Activated CD8-positive, alpha-beta T cell treated with anti-CD3 and anti-CD28 coated beads for 36 hours (primary cell): ENCODE measurements at regions not wholly inside any gene's neighbourhood (a gene's known extent, or its start where the extent isn't known, plus 50 kb on each side); places are given as distances from the start of the nearest gene placed in this dataset.

Experiments
- ATAC-seq: fragments of 200-7000 bp; cut with Tn5 transposase; one replicate; pipeline ENCODE4 v1.10.0; 2021; ENCODE audit warnings: mild to moderate bottlenecking, moderate library complexity
- CTCF ChIA-PET: fragments of 350-600 bp; sonication (Branson Sonifier 250); formaldehyde crosslinking; loops from one replicate; lab custom pipeline; 2021; ENCODE audit warnings: antibody characterized with exemption; lab: Charles Lee
- POLR2A ChIA-PET: fragments of 350-600 bp; sonication (Branson Sonifier 250); formaldehyde crosslinking; loops from one replicate; lab custom pipeline; 2021; ENCODE audit warnings: antibody characterized with exemption; lab: Charles Lee
- DNase-seq: peaks from one replicate; pipeline ENCODE4 v3.0.0-alpha.2; 2020
- H3K27ac Mint-ChIP-seq: one replicate; pipeline ENCODE4 v1.8.0; 2021; ENCODE audit warnings: mild to moderate bottlenecking, mixed read lengths
- H3K27me3 Mint-ChIP-seq: one replicate; pipeline ENCODE4 v1.8.0; 2021; ENCODE audit warnings: mixed read lengths
- H3K36me3 Mint-ChIP-seq: one replicate; pipeline ENCODE4 v1.8.0; 2021; ENCODE audit warnings: low read depth, mixed read lengths
- H3K4me1 Mint-ChIP-seq: one replicate; pipeline ENCODE4 v1.8.0; 2021; ENCODE audit warnings: low read depth, mixed read lengths
- H3K4me3 Mint-ChIP-seq: one replicate; pipeline ENCODE4 v1.8.0; 2021; ENCODE audit warnings: mild to moderate bottlenecking, moderate library complexity, mixed read lengths
- H3K9me3 Mint-ChIP-seq: one replicate; pipeline ENCODE4 v1.8.0; 2021; ENCODE audit warnings: mixed read lengths
- intact Hi-C: fragments of 100-400 bp; cut with micrococcal nuclease; formaldehyde crosslinking; loops from one replicate; pipeline ENCODE4 v1.10.0; 2022
- TF ChIP-seq, protein P1 (sequence below): fragments of 200-600 bp; IDR thresholded peaks from one replicate; pipeline ENCODE4 v1.8.0; 2022; ENCODE audit warnings: antibody characterized with exemption, mild to moderate bottlenecking

DNA sequence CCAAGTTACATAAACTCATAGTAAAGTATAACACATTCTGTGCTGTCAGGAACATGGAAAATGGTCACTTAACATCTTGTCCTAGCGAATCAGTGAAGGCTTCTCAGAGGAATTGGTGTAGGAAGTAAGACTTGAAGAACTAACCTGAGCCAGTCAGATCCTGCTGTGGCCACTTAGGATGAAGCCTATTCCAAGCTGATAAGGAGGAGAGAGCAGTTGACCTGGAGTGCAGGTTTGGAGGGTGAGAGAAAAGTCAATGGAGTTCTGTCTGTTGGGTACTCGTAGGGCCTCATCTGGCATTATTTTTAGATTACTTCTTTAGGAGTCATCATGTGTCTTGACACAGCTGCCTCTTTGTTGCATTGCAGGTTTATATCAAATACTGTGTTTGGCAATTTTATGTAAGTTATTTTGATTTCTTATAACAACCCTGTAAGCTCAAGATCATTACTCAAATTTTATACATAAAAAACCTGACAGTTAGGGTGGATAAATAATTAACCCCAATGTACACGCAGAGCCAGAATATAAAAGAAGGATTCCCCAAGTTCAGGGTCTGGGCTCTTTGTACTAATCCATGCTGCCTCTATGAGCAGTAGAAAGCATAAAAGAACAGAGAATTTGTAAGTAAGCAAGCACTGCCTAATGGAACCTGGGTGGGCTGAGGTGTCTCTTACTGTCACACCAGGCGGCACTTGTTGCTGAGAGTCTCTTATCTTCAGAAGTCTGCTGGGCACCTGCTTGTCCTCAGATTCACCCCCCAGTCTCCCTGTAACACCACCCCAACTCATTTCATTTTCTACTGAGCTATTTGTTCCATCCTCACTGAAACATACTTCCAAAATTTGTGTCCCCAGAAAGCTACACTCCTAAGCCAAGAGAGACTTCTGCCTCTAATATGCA lies 252.1 kb upstream of the NT5C1B start:
- Mint-ChIP-seq H3K9me3 (no peaks in the 10 kb centered on the region), H3K27me3 (no peaks in the 10 kb centered on the region), H3K36me3 (no peaks in the 10 kb centered on the region), H3K27ac (no peak overlapping the region), H3K4me1 (no peaks in the 10 kb centered on the region), H3K4me3 (no peak overlapping the region)
- CTCF ChIA-PET = no interaction called here
- POLR2A ChIA-PET = interaction anchor here (1.1 kb wide), 1 partner anchor 8 kb away, joined by 3 read pairs; no protein-coding TSS in a partner anchor
- intact Hi-C loops = no loop called here
- DNase-seq (no peak), ATAC-seq (no peak)
- TF ChIP-seq, protein P1, sequence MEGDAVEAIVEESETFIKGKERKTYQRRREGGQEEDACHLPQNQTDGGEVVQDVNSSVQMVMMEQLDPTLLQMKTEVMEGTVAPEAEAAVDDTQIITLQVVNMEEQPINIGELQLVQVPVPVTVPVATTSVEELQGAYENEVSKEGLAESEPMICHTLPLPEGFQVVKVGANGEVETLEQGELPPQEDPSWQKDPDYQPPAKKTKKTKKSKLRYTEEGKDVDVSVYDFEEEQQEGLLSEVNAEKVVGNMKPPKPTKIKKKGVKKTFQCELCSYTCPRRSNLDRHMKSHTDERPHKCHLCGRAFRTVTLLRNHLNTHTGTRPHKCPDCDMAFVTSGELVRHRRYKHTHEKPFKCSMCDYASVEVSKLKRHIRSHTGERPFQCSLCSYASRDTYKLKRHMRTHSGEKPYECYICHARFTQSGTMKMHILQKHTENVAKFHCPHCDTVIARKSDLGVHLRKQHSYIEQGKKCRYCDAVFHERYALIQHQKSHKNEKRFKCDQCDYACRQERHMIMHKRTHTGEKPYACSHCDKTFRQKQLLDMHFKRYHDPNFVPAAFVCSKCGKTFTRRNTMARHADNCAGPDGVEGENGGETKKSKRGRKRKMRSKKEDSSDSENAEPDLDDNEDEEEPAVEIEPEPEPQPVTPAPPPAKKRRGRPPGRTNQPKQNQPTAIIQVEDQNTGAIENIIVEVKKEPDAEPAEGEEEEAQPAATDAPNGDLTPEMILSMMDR = no peak

DNA sequence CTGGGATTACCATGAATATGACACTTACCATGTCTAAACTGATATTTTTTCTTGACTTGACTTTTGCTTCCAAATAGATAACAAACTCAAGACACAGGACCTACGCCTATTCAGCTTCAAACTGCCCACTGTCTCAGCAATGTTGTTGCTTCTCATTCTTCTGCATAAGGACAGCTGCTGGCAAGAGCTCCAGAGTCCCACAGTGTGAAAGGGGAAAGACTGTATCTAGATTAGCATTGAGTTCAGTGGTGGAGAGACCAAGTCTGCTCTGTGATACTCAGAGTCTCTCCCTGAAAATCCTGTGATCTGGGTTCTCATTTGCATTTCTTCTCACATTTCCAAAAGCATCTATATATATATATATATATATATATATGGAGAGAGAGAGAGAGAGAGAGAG lies 247.9 kb upstream of the NT5C1B start:
- Mint-ChIP-seq H3K4me3 (no peak overlapping the region), H3K27ac (no peak overlapping the region), H3K36me3 (no peaks in the 10 kb centered on the region), H3K27me3 (no peaks in the 10 kb centered on the region), H3K4me1 (no peaks in the 10 kb centered on the region), H3K9me3 (no peaks in the 10 kb centered on the region)
- no peak for DNase-seq
- TF ChIP-seq, protein P1 = no peak
- intact Hi-C loops = no loop called here
- no peak for ATAC-seq
- POLR2A ChIA-PET = interaction anchor here (1.0 kb wide), 1 partner anchor 13 kb away, joined by 4 read pairs; no protein-coding TSS in a partner anchor
- CTCF ChIA-PET = interaction anchor here (1.3 kb wide), 1 partner anchor 10 kb away, joined by 3 read pairs; no protein-coding TSS in a partner anchor

DNA sequence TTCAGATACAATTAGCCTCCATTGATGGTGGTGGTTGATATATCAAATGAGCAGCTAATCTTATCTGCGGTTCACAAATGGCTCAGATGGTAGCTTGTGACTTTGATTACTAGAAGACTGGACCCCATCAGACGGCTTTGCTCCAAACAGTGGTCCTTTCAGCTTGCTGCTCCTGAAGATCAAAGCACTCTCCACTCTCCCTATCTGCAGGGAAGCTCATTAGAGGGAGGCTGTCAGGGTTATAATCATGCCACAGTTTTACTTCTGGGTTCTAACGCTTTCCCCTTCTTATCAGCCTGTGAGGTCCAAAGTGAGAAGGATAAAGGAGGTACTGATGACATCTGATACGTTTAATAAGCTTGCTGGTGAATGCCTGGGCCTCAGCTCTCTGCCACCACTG lies 247.1 kb upstream of the NT5C1B start:
- Mint-ChIP-seq H3K4me3 (no peak overlapping the region), H3K36me3 (no peaks in the 10 kb centered on the region), H3K4me1 (no peaks in the 10 kb centered on the region), H3K27me3 (no peaks in the 10 kb centered on the region), H3K9me3 (no peaks in the 10 kb centered on the region), H3K27ac (no peak overlapping the region)
- DNase-seq (no peak), ATAC-seq (no peak)
- ChIA-PET POLR2A (no interaction called here), CTCF (interaction anchor here (1.3 kb wide), 1 partner anchor 9 kb away, joined by 3 read pairs; no protein-coding TSS in a partner anchor)
- TF ChIP-seq, protein P1 = no peak
- intact Hi-C loops = no loop called here

DNA sequence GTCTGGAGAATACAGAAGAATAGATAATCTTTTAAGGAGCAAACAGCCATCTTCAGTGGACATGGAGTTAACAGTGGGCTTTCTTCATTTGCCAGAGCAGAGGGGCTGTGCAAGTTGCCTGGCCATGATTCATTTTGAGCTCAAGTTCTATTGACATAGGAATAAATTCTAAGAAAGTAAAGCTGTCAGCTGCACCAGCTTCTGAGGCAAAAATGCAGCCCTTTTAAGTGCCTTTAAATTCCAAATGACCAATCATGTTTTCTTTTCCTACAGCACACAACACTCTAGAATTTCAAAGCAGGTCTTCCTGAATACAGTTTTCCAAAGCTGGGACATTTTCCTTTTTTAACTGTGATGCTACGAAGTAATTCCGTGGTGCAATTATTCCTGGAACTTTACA lies 246.4 kb upstream of the NT5C1B start:
- POLR2A ChIA-PET = no interaction called here
- ATAC-seq = no peak
- no peaks in the 10 kb centered on the region for H3K9me3 Mint-ChIP-seq
- intact Hi-C loops = no loop called here
- TF ChIP-seq, protein P1 = no peak
- H3K36me3 Mint-ChIP-seq = no peaks in the 10 kb centered on the region
- CTCF ChIA-PET = interaction anchor here (2.0 kb wide), 1 partner anchor 19 kb away, joined by 7 read pairs; no protein-coding TSS in a partner anchor
- H3K27ac Mint-ChIP-seq = no peak overlapping the region
- H3K4me1 Mint-ChIP-seq = no peaks in the 10 kb centered on the region
- no peaks in the 10 kb centered on the region for H3K27me3 Mint-ChIP-seq
- DNase-seq = no peak
- no peak overlapping the region for H3K4me3 Mint-ChIP-seq

DNA sequence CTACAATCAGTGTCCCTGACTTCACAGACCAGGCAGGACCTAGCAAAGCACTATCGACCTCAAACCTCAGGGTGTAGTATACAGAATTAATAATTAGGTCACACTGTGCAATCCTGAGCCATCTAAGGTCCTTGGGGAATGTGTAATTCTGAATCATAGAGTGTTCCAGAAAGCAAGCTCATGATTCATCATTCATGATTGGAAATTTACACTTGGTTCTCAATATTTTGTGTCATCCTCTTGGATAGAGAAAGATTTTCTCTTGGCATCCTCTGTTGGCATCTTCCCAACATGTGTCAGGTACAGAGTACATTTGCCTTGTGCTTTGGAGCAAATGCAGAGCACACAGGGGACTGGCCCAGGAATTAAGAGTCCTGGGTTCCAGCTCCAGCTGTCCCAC lies 245.0 kb upstream of the NT5C1B start:
- H3K27ac Mint-ChIP-seq = no peak overlapping the region

More for the DNA sequence above, 245.0 kb upstream of the NT5C1B start:
- Mint-ChIP-seq H3K36me3 (no peaks in the 10 kb centered on the region), H3K27me3 (no peaks in the 10 kb centered on the region), H3K9me3 (no peaks in the 10 kb centered on the region), H3K4me1 (no peaks in the 10 kb centered on the region), H3K4me3 (no peak overlapping the region)
- TF ChIP-seq, protein P1 = no peak
- ATAC-seq (no peak), DNase-seq (no peak)
- POLR2A ChIA-PET = no interaction called here
- CTCF ChIA-PET = interaction anchor here (2.0 kb wide), 1 partner anchor 20 kb away, joined by 7 read pairs; no protein-coding TSS in a partner anchor
- intact Hi-C loops = no loop called here
